ENCODE measurements at regions not wholly inside any gene's neighbourhood (a gene's known extent, or its start where the extent isn't known, plus 50 kb on each side); places are given as distances from the start of the nearest gene placed in this dataset.

- no peak for TF ChIP-seq CTCF (IDR thresholded peaks at IDR 0.05; ENCODE audit: borderline replicate concordance, control extremely low read depth, extremely low read depth, insufficient read depth, missing control alignments)
- in situ Hi-C loops (cut with MboI; ENCODE audit: low sequenced_read_pairs, unreplicated experiment): no loop called here
- no peak for DNase-seq (ENCODE audit: low spot score)
Measured at GRCh38 chr6:16001158-16001557, 127.7 kb upstream of the MYLIP start.

GRCh38 chr6:15999201-15999600 lies 129.7 kb upstream of the MYLIP start:
- TF ChIP-seq CTCF (IDR thresholded peaks at IDR 0.05; ENCODE audit: borderline replicate concordance, control extremely low read depth, extremely low read depth, insufficient read depth, missing control alignments): no peak
- no peak for DNase-seq (ENCODE audit: low spot score)
- in situ Hi-C loops (cut with MboI; ENCODE audit: low sequenced_read_pairs, unreplicated experiment): no loop called here

GRCh38 chr6:15997586-15998388 lies 131.1 kb upstream of the MYLIP start:
- in situ Hi-C loops (cut with MboI; ENCODE audit: low sequenced_read_pairs, unreplicated experiment): no loop called here
- no peak for DNase-seq (ENCODE audit: low spot score)
- no peak for TF ChIP-seq CTCF (IDR thresholded peaks at IDR 0.05; ENCODE audit: borderline replicate concordance, control extremely low read depth, extremely low read depth, insufficient read depth, missing control alignments)

GRCh38 chr6:15996030-15996429 lies 132.9 kb upstream of the MYLIP start:
- DNase-seq (ENCODE audit: low spot score): no peak
- in situ Hi-C loops (cut with MboI; ENCODE audit: low sequenced_read_pairs, unreplicated experiment): no loop called here

GRCh38 chr6:15995493-15995892 lies 133.4 kb upstream of the MYLIP start:
- no peak for DNase-seq (ENCODE audit: low spot score)
- in situ Hi-C loops (cut with MboI; ENCODE audit: low sequenced_read_pairs, unreplicated experiment): no loop called here
- no peak for TF ChIP-seq CTCF (IDR thresholded peaks at IDR 0.05; ENCODE audit: borderline replicate concordance, control extremely low read depth, extremely low read depth, insufficient read depth, missing control alignments)

More at GRCh38 chr6:15996030-15996429, 132.9 kb upstream of the MYLIP start:
- no peak for TF ChIP-seq CTCF (IDR thresholded peaks at IDR 0.05; ENCODE audit: borderline replicate concordance, control extremely low read depth, extremely low read depth, insufficient read depth, missing control alignments)

GRCh38 chr6:15994814-15995459 lies 133.9 kb upstream of the MYLIP start:
- TF ChIP-seq CTCF (IDR thresholded peaks at IDR 0.05; ENCODE audit: borderline replicate concordance, control extremely low read depth, extremely low read depth, insufficient read depth, missing control alignments): no peak
- no peak for DNase-seq (ENCODE audit: low spot score)
- in situ Hi-C loops (cut with MboI; ENCODE audit: low sequenced_read_pairs, unreplicated experiment): no loop called here

Measured in GM13976 (cell line).